ENCODE measurements at regions not wholly inside any gene's neighbourhood (a gene's known extent, or its start where the extent isn't known, plus 50 kb on each side); places are given as distances from the start of the nearest gene placed in this dataset.
A peak's percentile ranks its signal among the peaks of the same experiment; 100 is the strongest.

GRCh38 chr13:80591976-80592740, 251.2 kb upstream of the SPRY2 start (continued):
- TF ChIP-seq PRDM15 (CRISPR knock-in tag; IDR thresholded peaks at IDR 0.05) = no peak
- TF ChIP-seq NR2F1 (conservative IDR thresholded peaks at IDR 0.05) = no peak
- TF ChIP-seq, protein P1, sequence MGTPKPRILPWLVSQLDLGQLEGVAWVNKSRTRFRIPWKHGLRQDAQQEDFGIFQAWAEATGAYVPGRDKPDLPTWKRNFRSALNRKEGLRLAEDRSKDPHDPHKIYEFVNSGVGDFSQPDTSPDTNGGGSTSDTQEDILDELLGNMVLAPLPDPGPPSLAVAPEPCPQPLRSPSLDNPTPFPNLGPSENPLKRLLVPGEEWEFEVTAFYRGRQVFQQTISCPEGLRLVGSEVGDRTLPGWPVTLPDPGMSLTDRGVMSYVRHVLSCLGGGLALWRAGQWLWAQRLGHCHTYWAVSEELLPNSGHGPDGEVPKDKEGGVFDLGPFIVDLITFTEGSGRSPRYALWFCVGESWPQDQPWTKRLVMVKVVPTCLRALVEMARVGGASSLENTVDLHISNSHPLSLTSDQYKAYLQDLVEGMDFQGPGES (IDR thresholded peaks at IDR 0.05) = no peak
- TF ChIP-seq MXI1 (IDR thresholded peaks at IDR 0.05; ENCODE audit: low read depth, low read length) = no peak

DNA sequence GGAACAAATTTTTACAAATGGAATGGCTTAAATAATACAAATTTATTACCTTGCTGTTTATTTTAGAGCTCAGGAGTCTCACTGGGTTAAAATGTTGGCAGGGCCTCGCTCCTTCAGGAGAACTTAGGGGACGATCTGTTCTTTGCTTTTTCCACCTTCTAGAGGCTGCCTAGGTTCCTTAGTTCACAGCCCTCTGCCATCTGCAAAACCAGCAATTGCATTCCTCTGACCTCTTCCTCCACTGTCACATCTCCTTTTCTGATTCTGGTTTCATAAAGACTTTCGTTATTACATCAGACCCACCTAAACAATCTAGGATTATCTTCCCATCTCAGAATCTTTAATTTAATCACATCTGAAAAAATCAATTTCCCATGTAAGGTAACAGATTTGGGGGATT, 249.6 kb upstream of the SPRY2 start:
- CTCF ChIA-PET = interaction anchor here (1.4 kb wide), 1 partner anchor 13 kb away, joined by 3 read pairs; no protein-coding TSS in a partner anchor
- in situ Hi-C loops (cut with MboI) = no loop called here
- H3K4me2 ChIP-seq (ENCODE audit: control insufficient read depth, insufficient read depth) = no peak overlapping the region

More for the DNA sequence above, 249.6 kb upstream of the SPRY2 start:
- H3K36me3 ChIP-seq (ENCODE audit: control insufficient read depth in 2 of 2, insufficient read depth in 2 of 2, low read length in 1 of 2) = no peaks in the 10 kb centered on the region
- WGBS (ENCODE audit: insufficient coverage, insufficient replicate concordance, low lambda C conversion rate, missing lambda C conversion rate) = 0% methylated on average over 3 of the region's 3 CpGs
- no peak overlapping the region for H3K27ac ChIP-seq (ENCODE audit: control insufficient read depth, insufficient read depth)
- BruUV-seq (replicated peaks) = no TSS peak
- SMC1A ChIA-PET (ENCODE audit: uncharacterized antibody, unreplicated experiment) = interaction anchor here (1.1 to 1.8 kb wide), 3 partner anchors 37 to 333 kb away, joined by 3 to 4 read pairs (median 3); no protein-coding TSS in a partner anchor
- H3K79me2 ChIP-seq (ENCODE audit: control insufficient read depth, insufficient read depth, low read length) = no peaks in the 10 kb centered on the region
- DNase-seq (ENCODE audit: low read depth, low spot score) = no peak
- no peak for FAIRE-seq
- no peaks in the 10 kb centered on the region for H3K27me3 ChIP-seq (replicated peaks in 1 of 2; ENCODE audit: control insufficient read depth in 2 of 2, insufficient read depth in 2 of 2, low read length in 1 of 2)
- RAD21 ChIA-PET (ENCODE audit: unreplicated experiment) = no interaction called here
- POLR2A ChIA-PET = no interaction called here
- intact Hi-C loops (cut with micrococcal nuclease; ENCODE audit: unreplicated experiment) = no loop called here
- no peaks in the 10 kb centered on the region for H4K20me1 ChIP-seq (ENCODE audit: control insufficient read depth, insufficient read depth)
- H2AFZ ChIP-seq (ENCODE audit: control insufficient read depth, low read depth, low read length) = no peak overlapping the region
- no peak overlapping the region for H3K9ac ChIP-seq (ENCODE audit: control insufficient read depth, insufficient read depth, low read length)
- no peak for TF ChIP-seq PAX5 (IDR thresholded peaks at IDR 0.05; ENCODE audit: borderline replicate concordance, low read depth, low read length)
- TF ChIP-seq NRF1 (conservative IDR thresholded peaks at IDR 0.05; ENCODE audit: low read depth, low read length) = no peak
- no peak for TF ChIP-seq PML (IDR thresholded peaks at IDR 0.05; ENCODE audit: low read length)
- no peak for TF ChIP-seq YBX1 (IDR thresholded peaks at IDR 0.05)
- no peak for TF ChIP-seq SMAD1 (IDR thresholded peaks at IDR 0.05; ENCODE audit: low read depth, partially characterized antibody)
- TF ChIP-seq KDM1A (IDR thresholded peaks at IDR 0.05; ENCODE audit: borderline replicate concordance) = no peak
- TF ChIP-seq BHLHE40 (IDR thresholded peaks at IDR 0.05; ENCODE audit: borderline replicate concordance in 1 of 2, low read depth in 2 of 2, low read length in 1 of 2) = no peak
- H3K4me1 ChIP-seq (ENCODE audit: control insufficient read depth, insufficient read depth, low read length) = no peaks in the 10 kb centered on the region
- ATAC-seq = peak; percentile 75
- no peaks in the 10 kb centered on the region for H3K9me3 ChIP-seq (replicated peaks; ENCODE audit: control insufficient read depth, insufficient read depth, low read length)
- no peak overlapping the region for H3K4me3 ChIP-seq

Measured in GM12878 (cell line).